SK-N-SH (cell line): ENCODE measurements at regions not wholly inside any gene's neighbourhood (a gene's known extent, or its start where the extent isn't known, plus 50 kb on each side); places are given as distances from the start of the nearest gene placed in this dataset.

ENCODE experiments used
- CTCF ChIA-PET: fragments of 300-600, 350-600 bp; formaldehyde crosslinking; extraction: SDS; loops from one replicate; lab custom pipeline; 2021; lab: Yijun Ruan, JAX
- POLR2A ChIA-PET: fragments of 350-600 bp; sonication (Branson Sonifier 250); formaldehyde crosslinking; extraction: SDS; loops from one replicate; lab custom pipeline; 2020; ENCODE audit warnings: antibody characterized with exemption, inconsistent platforms; lab: Yijun Ruan, JAX
- DNase-seq: peaks from one replicate; pipeline ENCODE4 v3.0.0; 2012
- H2AFZ ChIP-seq: fragments of 200-600 bp; sonication (generic); 2 replicates; pipeline ENCODE4 v1.8.1; 2016; ENCODE audit warnings: antibody characterized with exemption, mild to moderate bottlenecking, low read depth
- H3F3A ChIP-seq: fragments of 200-600 bp; sonication (generic); replicated peaks from 2 replicates; pipeline ENCODE3; 2016; ENCODE audit warnings: antibody characterized with exemption, mild to moderate bottlenecking; ENCODE audit not compliant: insufficient read depth
- H3K27ac ChIP-seq, 2 experiments: fragments of 200-500 bp in 1 of 2; fragments of 200-600 bp in 1 of 2; sonication (Bioruptor generic) in 1 of 2; sonication (generic), shearing (Covaris generic) in 1 of 2; 2 replicates each; pipeline versions ENCODE4 v1.5.1 to v1.6.1; 2014 to 2016; ENCODE audit warnings: low read depth in 2 of 2, inconsistent platforms in 1 of 2, low read length in 1 of 2, mild to moderate bottlenecking in 1 of 2, mixed read lengths in 1 of 2
- H3K27me3 ChIP-seq: fragments of 200-600 bp; sonication (generic), shearing (Covaris generic); 2 replicates; pipeline ENCODE4 v1.6.1; 2016; ENCODE audit warnings: mixed run types; ENCODE audit not compliant: insufficient read depth
- H3K36me3 ChIP-seq, 2 experiments: fragments of 200-500 bp in 1 of 2; fragments of 200-600 bp in 1 of 2; sonication (Bioruptor generic) in 1 of 2; sonication (generic) in 1 of 2; replicated peaks in 1 of 2; 2 replicates each; pipeline versions ENCODE3 to v1.5.1; 2014 to 2016; ENCODE audit warnings: low read length in 1 of 2, mild to moderate bottlenecking in 1 of 2; ENCODE audit not compliant: insufficient read depth in 2 of 2, control insufficient read depth in 1 of 2
- H3K4me1 ChIP-seq, 2 experiments: fragments of 200-500 bp in 1 of 2; fragments of 200-600 bp in 1 of 2; sonication (Bioruptor generic) in 1 of 2; sonication (generic), shearing (Covaris generic) in 1 of 2; 2 replicates each; pipeline versions ENCODE4 v1.5.1 to v1.6.1; 2014 to 2016; ENCODE audit warnings: low read depth in 1 of 2, low read length in 1 of 2, mixed run types in 1 of 2; ENCODE audit not compliant: insufficient read depth in 2 of 2, control insufficient read depth in 1 of 2
- H3K4me2 ChIP-seq: fragments of 200-600 bp; sonication (generic), shearing (Covaris generic); 2 replicates; pipeline ENCODE4 v1.6.1; 2017; ENCODE audit warnings: mixed run types
- H3K4me3 ChIP-seq, 2 experiments: fragments of 200-500 bp in 1 of 2; fragments of 200-600 bp in 1 of 2; sonication (Bioruptor generic) in 1 of 2; sonication (generic), shearing (Covaris generic) in 1 of 2; 2 replicates each; pipeline versions ENCODE4 v1.5.1 to v1.8.1; 2014 to 2016; ENCODE audit warnings: low read depth in 2 of 2, inconsistent platforms in 1 of 2, low read length in 1 of 2, mild to moderate bottlenecking in 1 of 2, mixed read lengths in 1 of 2, moderate library complexity in 1 of 2
- H3K79me2 ChIP-seq: fragments of 200-600 bp; sonication (generic); 2 replicates; pipeline ENCODE4 v1.8.1; 2017; ENCODE audit warnings: mild to moderate bottlenecking; ENCODE audit not compliant: insufficient read depth
- H3K9ac ChIP-seq: fragments of 200-600 bp; sonication (generic); 2 replicates; pipeline ENCODE4 v1.6.1; 2017; ENCODE audit warnings: mixed run types
- H3K9me2 ChIP-seq: fragments of 200-600 bp; sonication (generic); 2 replicates; pipeline ENCODE4 v1.6.1; 2017; ENCODE audit warnings: mixed run types
- H3K9me3 ChIP-seq: fragments of 200-600 bp; sonication (generic); 2 replicates; pipeline ENCODE4 v1.6.1; 2017; ENCODE audit warnings: mixed run types, mild to moderate bottlenecking, moderate library complexity
- H4K20me1 ChIP-seq: fragments of 200-600 bp; sonication (generic); 2 replicates; pipeline ENCODE4 v1.6.1; 2017; ENCODE audit warnings: mild to moderate bottlenecking, mixed run types; ENCODE audit not compliant: insufficient read depth
- CHD2 ChIP-seq: fragments of 150-350 bp; IDR thresholded peaks from 2 replicates; pipeline ENCODE4 v1.6.1; 2018; ENCODE audit warnings: low read length; ENCODE audit not compliant: partially characterized antibody
- EZH2phosphoT487 ChIP-seq: fragments of 200-600 bp; sonication (generic); IDR thresholded peaks from 2 replicates; pipeline ENCODE4 v1.6.1; 2017; ENCODE audit warnings: low read depth, mixed run types, mild to moderate bottlenecking, antibody characterized with exemption, moderate library complexity, borderline replicate concordance
- FOSL2 ChIP-seq: IDR thresholded peaks from 2 replicates; pipeline ENCODE4 v1.4.0; 2012; ENCODE audit warnings: low read depth, mild to moderate bottlenecking, moderate library complexity, borderline replicate concordance
- JUND ChIP-seq: IDR thresholded peaks from 2 replicates; pipeline ENCODE4 v1.4.0; 2012
- MEF2A ChIP-seq: IDR thresholded peaks from 2 replicates; pipeline ENCODE4 v1.4.0; 2012; ENCODE audit warnings: low read depth, borderline replicate concordance
- NFIC ChIP-seq: IDR thresholded peaks from 2 replicates; pipeline ENCODE4 v1.4.0; 2012; ENCODE audit warnings: borderline replicate concordance
- NRF1 ChIP-seq: IDR thresholded peaks from 2 replicates; pipeline ENCODE4 v1.6.1; 2012; ENCODE audit warnings: low read depth, mild to moderate bottlenecking, low read length
- POLR2AphosphoS5 ChIP-seq: IDR thresholded peaks from 2 replicates; pipeline ENCODE4 v1.6.1; 2012; ENCODE audit warnings: low read depth, low read length
- RAD21 ChIP-seq: IDR thresholded peaks from 2 replicates; pipeline ENCODE4 v1.6.1; 2012; ENCODE audit warnings: mild to moderate bottlenecking, low read length
- RCOR1 ChIP-seq: fragments of 150-350 bp; IDR thresholded peaks from 2 replicates; pipeline ENCODE4 v1.6.1; 2017; ENCODE audit warnings: antibody characterized with exemption, low read length
- RFX5 ChIP-seq: IDR thresholded peaks from 2 replicates; pipeline ENCODE4 v1.6.1; 2012; ENCODE audit warnings: mild to moderate bottlenecking, improper control_type of control experiment, low read length
- TAF1 ChIP-seq: IDR thresholded peaks from 2 replicates; pipeline ENCODE4 v1.6.1; 2012; ENCODE audit warnings: low read depth, mild to moderate bottlenecking, low read length, moderate library complexity, borderline replicate concordance
- TCF12 ChIP-seq: IDR thresholded peaks from 2 replicates; pipeline ENCODE4 v1.4.0; 2012
- TEAD4 ChIP-seq: IDR thresholded peaks from 2 replicates; pipeline ENCODE4 v1.4.0; 2012; ENCODE audit warnings: mild to moderate bottlenecking, borderline replicate concordance; ENCODE audit not compliant: insufficient read depth
- YY1 ChIP-seq: IDR thresholded peaks from 2 replicates; pipeline ENCODE4 v1.4.0; 2012; ENCODE audit warnings: low read depth, mild to moderate bottlenecking
- WGBS: methylation state at CpG from one replicate; pipeline ENCODE4 v1.1.6; 2017; ENCODE audit warnings: low lambda C conversion rate; 5-methylcytosine and 5-hydroxymethylcytosine counted together
- TF ChIP-seq, protein P1 (sequence below): fragments of 150-350 bp; IDR thresholded peaks from 2 replicates; pipeline ENCODE4 v1.6.1; 2017; ENCODE audit warnings: antibody characterized with exemption, low read length, low read depth, borderline replicate concordance
- TF ChIP-seq, protein P2 (sequence below): fragments of 150-350 bp; IDR thresholded peaks from 2 replicates; pipeline ENCODE4 v1.6.1; 2016; ENCODE audit warnings: mild to moderate bottlenecking, low read depth, low read length
- TF ChIP-seq, protein P3 (sequence below): IDR thresholded peaks from 2 replicates; pipeline ENCODE4 v1.4.0; 2012; ENCODE audit warnings: low read depth, borderline replicate concordance

DNA sequence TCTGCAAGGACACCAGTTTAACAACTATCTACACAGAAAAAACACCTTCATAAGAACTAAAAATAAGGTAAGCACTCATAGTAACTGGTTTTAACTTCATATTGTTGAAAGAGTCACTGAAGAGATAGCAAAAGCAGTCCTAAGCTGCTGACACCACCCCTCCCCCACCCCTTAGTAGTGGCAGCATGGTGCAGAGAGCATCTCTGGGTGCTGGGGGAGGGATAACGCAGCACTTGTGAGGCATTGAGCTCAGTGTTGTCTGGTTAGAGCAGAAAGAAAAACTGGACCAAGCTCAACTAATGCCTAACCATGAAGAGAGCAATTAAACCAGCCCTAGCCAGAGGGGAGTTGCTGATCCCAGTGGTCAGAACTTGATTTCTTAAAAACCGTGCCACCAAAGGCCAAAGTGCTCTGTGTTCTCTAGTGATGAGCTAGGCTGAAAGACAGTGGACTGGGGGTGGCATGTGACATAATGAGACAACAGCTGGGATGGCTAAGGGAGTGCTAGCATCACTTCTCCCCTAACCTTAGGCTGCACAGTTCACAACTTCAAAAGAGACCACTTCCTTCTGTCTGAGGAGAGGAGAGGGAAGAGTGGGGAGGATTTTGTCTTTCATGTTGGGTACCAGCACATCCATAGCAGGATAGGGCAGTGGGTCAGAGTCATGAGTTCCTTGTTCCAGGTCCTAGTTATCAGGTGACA is 669.3 kb downstream of the PDHA2 start (continued):
- TF ChIP-seq NFIC = no peak
- TF ChIP-seq TAF1 = no peak
- TF ChIP-seq, protein P1, sequence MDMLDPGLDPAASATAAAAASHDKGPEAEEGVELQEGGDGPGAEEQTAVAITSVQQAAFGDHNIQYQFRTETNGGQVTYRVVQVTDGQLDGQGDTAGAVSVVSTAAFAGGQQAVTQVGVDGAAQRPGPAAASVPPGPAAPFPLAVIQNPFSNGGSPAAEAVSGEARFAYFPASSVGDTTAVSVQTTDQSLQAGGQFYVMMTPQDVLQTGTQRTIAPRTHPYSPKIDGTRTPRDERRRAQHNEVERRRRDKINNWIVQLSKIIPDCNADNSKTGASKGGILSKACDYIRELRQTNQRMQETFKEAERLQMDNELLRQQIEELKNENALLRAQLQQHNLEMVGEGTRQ = no peak
- no peak for TF ChIP-seq CHD2
- TF ChIP-seq RFX5 = no peak

DNA sequence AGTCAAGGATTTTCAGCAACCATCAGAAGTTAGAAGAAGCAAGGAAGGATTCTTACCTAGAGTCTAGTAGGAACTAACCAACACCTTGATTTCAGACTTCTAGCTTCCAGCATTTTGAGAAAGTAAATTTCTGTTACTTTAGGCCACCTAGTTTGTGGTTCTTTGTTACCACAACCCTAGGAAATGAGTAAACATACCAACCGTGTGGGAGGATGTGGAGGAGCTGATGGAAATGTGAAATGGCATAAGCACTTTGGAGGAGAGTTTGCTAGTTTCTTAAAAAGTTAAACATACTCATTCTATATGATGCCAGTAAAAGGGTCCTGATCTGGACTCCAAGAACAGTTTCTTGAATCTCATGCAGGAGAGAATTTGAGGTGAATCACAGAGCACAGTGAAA is 679.4 kb downstream of the PDHA2 start:
- H3K79me2 ChIP-seq = no peaks in the 10 kb centered on the region
- DNase-seq = no peak
- H2AFZ ChIP-seq = no peak overlapping the region
- H3K27me3 ChIP-seq = no peaks in the 10 kb centered on the region
- TF ChIP-seq CHD2 (no peak), TCF12 (no peak), JUND (no peak)
- no peaks in the 10 kb centered on the region for H4K20me1 ChIP-seq
- H3K27ac ChIP-seq = no peak overlapping the region
- H3K4me3 ChIP-seq = no peak overlapping the region
- ChIA-PET POLR2A (no interaction called here), CTCF (no interaction called here)
- H3K9me3 ChIP-seq = no peaks in the 10 kb centered on the region
- 56% methylated on average over 1 of the region's 1 CpG for WGBS
- H3K36me3 ChIP-seq = no peaks in the 10 kb centered on the region
- H3K9ac ChIP-seq = no peak overlapping the region
- no peak overlapping the region for H3K4me2 ChIP-seq
- H3K9me2 ChIP-seq = no peaks in the 10 kb centered on the region
- H3F3A ChIP-seq = no peaks in the 10 kb centered on the region
- no peaks in the 10 kb centered on the region for H3K4me1 ChIP-seq

DNA sequence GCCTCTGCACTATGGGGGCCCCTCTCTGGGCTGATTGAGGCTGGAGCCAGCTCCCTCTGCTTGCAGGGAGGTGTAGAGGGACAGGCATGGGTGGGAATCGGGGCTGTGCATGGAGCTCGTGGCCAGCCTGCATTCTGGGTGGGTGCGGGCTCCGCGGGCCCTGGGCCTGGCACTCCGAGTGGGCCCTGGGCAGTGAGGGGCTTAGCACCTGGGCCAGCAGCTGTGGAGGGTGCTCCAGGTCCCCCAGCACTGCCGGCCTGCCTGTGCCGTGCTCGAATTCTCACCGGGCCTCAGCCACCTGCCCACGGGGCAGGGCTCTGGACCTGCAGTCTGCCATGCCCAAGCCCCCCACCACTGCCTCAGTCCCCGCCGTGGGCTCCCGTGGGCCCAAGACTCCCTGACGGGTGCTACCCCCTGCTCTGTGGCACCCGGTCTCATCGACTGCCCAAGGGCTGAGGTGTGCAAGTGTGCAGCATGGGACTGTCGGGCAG is 681.2 kb downstream of the PDHA2 start:
- Histone ChIP-seq H3K4me1 (no peaks in the 10 kb centered on the region), H3K9me3 (no peaks in the 10 kb centered on the region), H3K9ac (no peak overlapping the region), H3K79me2 (no peaks in the 10 kb centered on the region), H2AFZ (no peak overlapping the region), H3K9me2 (no peaks in the 10 kb centered on the region; the same call in 1 of the 2 replicates)
- POLR2A ChIA-PET = no interaction called here
- no peak for TF ChIP-seq RCOR1
- no peak for TF ChIP-seq NRF1
- TF ChIP-seq, all 33 proteins: peak for 0
- no peaks in the 10 kb centered on the region for H3K36me3 ChIP-seq
- H4K20me1 ChIP-seq = no peaks in the 10 kb centered on the region
- DNase-seq = no peak
- no peak overlapping the region for H3K27ac ChIP-seq
- no peak overlapping the region for H3K4me3 ChIP-seq
- no peak overlapping the region for H3K4me2 ChIP-seq
- CTCF ChIA-PET = no interaction called here
- H3K27me3 ChIP-seq = no peaks in the 10 kb centered on the region
- WGBS = 60% methylated on average over 1 of the region's 18 CpGs
- no peaks in the 10 kb centered on the region for H3F3A ChIP-seq

DNA sequence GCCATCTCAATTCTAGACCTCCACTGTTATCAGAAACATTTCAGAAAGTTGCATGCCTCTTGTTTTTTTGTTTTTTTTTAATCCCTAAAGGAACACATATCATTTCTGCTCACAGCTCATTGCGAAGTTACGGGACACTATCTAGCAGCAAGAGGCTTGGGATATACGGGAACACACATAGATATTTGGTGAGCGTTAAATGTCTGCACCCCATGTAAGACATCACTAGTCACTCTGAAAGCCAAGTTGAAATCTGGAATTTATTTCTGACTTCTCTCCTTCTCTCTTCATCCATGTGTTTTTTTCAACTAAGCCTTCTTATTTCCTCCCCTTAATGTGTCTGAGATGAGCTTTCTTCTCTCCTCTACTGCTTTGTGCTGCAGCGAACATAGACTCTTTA is 683.7 kb downstream of the PDHA2 start:
- Histone ChIP-seq H3F3A (no peaks in the 10 kb centered on the region), H3K79me2 (no peaks in the 10 kb centered on the region), H3K4me1 (no peaks in the 10 kb centered on the region), H3K9me2 (no peaks in the 10 kb centered on the region; the same call in 1 of the 2 replicates), H4K20me1 (no peaks in the 10 kb centered on the region), H3K9ac (no peak overlapping the region), H3K27me3 (no peaks in the 10 kb centered on the region), H2AFZ (no peak overlapping the region), H3K36me3 (no peaks in the 10 kb centered on the region), H3K4me3 (no peak overlapping the region), H3K9me3 (no peaks in the 10 kb centered on the region), H3K27ac (no peak overlapping the region), H3K4me2 (no peak overlapping the region)
- no peak for DNase-seq
- 62% methylated on average over 5 of the region's 5 CpGs for WGBS
- POLR2A ChIA-PET = no interaction called here
- CTCF ChIA-PET = no interaction called here
- no peak for TF ChIP-seq CHD2
- TF ChIP-seq, protein P2, sequence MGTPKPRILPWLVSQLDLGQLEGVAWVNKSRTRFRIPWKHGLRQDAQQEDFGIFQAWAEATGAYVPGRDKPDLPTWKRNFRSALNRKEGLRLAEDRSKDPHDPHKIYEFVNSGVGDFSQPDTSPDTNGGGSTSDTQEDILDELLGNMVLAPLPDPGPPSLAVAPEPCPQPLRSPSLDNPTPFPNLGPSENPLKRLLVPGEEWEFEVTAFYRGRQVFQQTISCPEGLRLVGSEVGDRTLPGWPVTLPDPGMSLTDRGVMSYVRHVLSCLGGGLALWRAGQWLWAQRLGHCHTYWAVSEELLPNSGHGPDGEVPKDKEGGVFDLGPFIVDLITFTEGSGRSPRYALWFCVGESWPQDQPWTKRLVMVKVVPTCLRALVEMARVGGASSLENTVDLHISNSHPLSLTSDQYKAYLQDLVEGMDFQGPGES = no peak
- no peak for TF ChIP-seq EZH2phosphoT487
- no peak for TF ChIP-seq NFIC
- no peak for TF ChIP-seq YY1
- TF ChIP-seq POLR2AphosphoS5 = no peak
- TF ChIP-seq TCF12 = no peak
- no peak for TF ChIP-seq TEAD4
- no peak for TF ChIP-seq RAD21
- TF ChIP-seq MEF2A = no peak
- no peak for TF ChIP-seq FOSL2
- TF ChIP-seq RFX5 = no peak
- TF ChIP-seq, protein P3, sequence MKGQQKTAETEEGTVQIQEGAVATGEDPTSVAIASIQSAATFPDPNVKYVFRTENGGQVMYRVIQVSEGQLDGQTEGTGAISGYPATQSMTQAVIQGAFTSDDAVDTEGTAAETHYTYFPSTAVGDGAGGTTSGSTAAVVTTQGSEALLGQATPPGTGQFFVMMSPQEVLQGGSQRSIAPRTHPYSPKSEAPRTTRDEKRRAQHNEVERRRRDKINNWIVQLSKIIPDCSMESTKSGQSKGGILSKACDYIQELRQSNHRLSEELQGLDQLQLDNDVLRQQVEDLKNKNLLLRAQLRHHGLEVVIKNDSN = no peak
